ENCODE measurements at regions not wholly inside any gene's neighbourhood (a gene's known extent, or its start where the extent isn't known, plus 50 kb on each side); places are given as distances from the start of the nearest gene placed in this dataset.

DNA sequence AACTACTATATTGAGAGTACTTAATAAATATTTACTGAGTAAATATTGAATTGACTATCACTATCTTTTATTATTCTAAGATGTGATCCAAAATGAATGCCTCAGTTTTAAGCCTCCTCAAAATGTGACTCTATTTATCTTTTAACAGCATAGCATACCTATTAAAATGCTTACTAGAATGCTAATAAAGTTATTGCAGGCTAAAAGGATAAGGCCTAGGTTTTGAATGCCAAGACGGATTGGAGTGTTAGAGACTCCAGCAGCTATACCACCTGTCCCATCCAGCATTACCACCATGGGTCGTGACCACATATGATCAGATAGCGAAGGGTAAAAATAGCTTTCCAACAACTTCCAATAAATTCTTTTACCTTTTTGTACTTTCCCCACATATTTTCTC, 64.7 kb upstream of the MYRIP start:
- no peak for DNase-seq (ENCODE audit: low read depth)
- TF ChIP-seq, protein P1, sequence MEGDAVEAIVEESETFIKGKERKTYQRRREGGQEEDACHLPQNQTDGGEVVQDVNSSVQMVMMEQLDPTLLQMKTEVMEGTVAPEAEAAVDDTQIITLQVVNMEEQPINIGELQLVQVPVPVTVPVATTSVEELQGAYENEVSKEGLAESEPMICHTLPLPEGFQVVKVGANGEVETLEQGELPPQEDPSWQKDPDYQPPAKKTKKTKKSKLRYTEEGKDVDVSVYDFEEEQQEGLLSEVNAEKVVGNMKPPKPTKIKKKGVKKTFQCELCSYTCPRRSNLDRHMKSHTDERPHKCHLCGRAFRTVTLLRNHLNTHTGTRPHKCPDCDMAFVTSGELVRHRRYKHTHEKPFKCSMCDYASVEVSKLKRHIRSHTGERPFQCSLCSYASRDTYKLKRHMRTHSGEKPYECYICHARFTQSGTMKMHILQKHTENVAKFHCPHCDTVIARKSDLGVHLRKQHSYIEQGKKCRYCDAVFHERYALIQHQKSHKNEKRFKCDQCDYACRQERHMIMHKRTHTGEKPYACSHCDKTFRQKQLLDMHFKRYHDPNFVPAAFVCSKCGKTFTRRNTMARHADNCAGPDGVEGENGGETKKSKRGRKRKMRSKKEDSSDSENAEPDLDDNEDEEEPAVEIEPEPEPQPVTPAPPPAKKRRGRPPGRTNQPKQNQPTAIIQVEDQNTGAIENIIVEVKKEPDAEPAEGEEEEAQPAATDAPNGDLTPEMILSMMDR (IDR thresholded peaks at IDR 0.05; ENCODE audit: insufficient read depth, low read depth, low read length) = no peak
- no peak overlapping the region for H3K4me3 ChIP-seq (ENCODE audit: low read depth, low read length)

DNA sequence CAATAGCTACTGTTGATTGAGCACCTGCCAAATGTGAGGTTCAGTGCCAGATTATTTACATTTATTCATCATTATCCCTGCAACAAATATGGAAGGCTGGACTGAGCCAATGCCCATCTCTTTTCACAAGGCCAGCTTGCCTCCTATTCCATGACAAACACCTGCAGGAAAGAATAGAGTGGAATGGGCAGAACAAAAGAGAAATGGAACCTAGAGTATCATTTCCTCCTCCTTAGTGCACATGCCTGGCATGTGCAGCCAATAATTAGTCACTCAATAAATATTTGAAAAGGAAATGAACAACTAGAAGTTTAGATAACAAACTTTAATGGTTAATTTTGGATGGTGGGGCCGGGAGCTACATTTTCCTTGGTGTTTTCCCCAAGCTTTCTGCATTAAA, 61.4 kb upstream of the MYRIP start:
- H3K4me3 ChIP-seq (ENCODE audit: low read depth, low read length) = no peak overlapping the region
- no peak for DNase-seq (ENCODE audit: low read depth)
- TF ChIP-seq, protein P1 (IDR thresholded peaks at IDR 0.05; ENCODE audit: insufficient read depth, low read depth, low read length) = no peak

DNA sequence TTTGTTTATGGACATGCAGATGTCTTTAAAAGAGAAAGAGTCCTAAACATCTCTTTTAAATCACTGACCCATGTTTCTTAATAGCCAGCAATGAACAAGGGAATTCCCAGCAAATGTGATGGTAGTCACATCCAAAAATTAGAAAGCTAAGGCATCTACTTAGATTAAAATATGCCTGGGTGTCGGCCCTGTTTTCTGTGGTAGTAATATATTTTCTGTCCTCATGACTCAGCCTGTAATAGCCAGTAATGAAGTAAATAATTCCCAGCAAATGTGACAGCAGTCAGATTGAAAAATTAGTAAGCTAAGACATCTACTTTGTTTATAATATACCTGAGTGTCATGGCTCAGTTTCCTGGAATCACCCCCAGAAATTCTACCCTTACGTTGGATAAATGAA, 60.6 kb upstream of the MYRIP start:
- no peak for DNase-seq (ENCODE audit: low read depth)
- TF ChIP-seq, protein P1 (IDR thresholded peaks at IDR 0.05; ENCODE audit: insufficient read depth, low read depth, low read length) = no peak
- H3K4me3 ChIP-seq (ENCODE audit: low read depth, low read length) = no peak overlapping the region

DNA sequence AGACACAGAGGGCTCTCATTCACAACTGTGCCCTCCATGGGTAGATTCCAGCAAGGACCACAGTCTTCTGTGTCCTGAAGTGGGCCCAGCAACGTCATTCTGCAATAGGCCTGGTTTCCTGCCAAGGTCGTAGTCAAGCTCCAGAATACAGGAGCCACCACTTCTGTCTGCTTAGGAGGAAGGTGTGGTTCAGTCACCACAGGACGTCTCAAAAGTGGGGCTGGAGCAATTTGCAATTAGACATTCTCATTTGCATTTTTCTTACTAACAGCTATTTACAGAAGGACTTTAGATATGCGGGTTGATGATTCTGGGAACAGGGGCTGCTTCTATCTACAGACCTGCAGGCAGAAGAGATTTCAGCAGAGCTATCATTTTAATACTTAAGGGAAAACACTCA, 58.7 kb upstream of the MYRIP start:
- TF ChIP-seq, protein P1 (IDR thresholded peaks at IDR 0.05; ENCODE audit: insufficient read depth, low read depth, low read length) = no peak
- H3K4me3 ChIP-seq (ENCODE audit: low read depth, low read length) = no peak overlapping the region
- DNase-seq (ENCODE audit: low read depth) = no peak

DNA sequence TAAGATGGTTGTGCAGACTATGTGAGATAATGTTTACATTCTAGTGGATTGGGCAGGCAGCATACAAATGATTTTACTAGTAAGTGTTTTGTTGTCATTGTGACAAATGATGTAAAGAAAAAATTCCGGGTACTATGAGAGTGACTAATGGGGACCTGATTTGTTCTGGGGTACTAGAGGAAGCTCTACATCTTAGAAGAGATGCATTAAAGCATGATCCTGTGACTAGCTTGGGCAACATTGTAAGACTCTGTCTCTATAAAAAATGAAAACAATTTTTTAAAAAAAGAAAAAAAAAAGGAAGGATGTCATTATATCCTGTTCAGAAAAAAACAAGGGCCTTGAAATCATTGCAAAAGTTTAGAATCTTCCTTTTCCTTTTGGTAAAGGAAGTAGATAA, 58.1 kb upstream of the MYRIP start:
- TF ChIP-seq, protein P1 (IDR thresholded peaks at IDR 0.05; ENCODE audit: insufficient read depth, low read depth, low read length) = no peak
- no peak overlapping the region for H3K4me3 ChIP-seq (ENCODE audit: low read depth, low read length)
- no peak for DNase-seq (ENCODE audit: low read depth)

DNA sequence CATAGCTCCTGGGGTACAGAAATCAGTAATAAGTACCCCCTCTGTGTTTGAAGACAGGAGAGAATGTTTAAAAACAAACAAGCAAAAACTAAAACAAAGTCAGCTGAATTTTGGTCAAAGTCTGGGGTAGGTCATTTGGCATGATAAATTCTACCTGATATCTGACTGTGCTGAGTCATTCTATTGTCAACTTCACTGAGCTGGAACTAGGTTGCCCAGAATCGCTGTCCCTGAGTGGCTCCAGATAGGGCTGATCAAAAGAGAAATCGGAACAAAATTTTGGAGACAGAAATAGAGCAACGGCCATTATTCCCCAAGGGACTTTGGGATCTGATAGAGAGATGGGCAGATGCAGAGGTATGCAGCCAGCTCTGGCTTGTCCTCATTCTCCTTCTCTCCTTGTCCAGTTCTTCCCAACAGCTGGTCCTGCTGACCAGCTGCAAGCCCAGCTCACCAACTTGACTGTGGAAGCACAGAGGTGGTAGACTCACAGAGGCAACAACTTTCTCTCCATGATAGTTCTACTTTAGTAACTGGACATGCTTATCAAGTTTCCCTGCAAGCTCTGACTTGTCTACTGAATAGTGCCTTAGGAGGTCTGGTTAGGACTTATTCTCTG, 57.3 kb upstream of the MYRIP start:
- TF ChIP-seq, protein P1 (IDR thresholded peaks at IDR 0.05; ENCODE audit: insufficient read depth, low read depth, low read length) = no peak
- DNase-seq (ENCODE audit: low read depth) = no peak
- no peak overlapping the region for H3K4me3 ChIP-seq (ENCODE audit: low read depth, low read length)

DNA sequence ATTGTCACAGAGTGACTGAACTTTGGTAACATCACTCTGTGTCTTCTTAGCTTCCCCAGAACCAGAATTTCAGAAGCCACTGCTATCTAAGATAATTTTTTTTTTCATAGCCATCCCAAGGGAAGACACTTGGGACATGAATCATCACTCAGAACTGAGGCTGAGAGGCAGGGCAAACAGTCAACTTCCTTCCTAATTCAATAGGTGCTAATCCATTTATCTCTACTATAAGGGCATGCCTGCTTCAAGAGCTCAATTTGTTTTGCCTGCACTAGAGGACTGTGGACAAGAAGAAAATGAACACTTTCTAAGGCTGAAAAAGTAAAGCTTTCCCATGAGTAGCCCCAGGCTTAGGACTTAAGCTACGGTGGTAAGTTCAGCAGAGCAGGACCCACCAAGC, 56.7 kb upstream of the MYRIP start:
- TF ChIP-seq, protein P1 (IDR thresholded peaks at IDR 0.05; ENCODE audit: insufficient read depth, low read depth, low read length) = no peak
- DNase-seq (ENCODE audit: low read depth) = no peak
- H3K4me3 ChIP-seq (ENCODE audit: low read depth, low read length) = no peak overlapping the region

All from fibroblast of villous mesenchyme (primary cell).